ENCODE measurements at regions not wholly inside any gene's neighbourhood (a gene's known extent, or its start where the extent isn't known, plus 50 kb on each side); places are given as distances from the start of the nearest gene placed in this dataset.

DNA sequence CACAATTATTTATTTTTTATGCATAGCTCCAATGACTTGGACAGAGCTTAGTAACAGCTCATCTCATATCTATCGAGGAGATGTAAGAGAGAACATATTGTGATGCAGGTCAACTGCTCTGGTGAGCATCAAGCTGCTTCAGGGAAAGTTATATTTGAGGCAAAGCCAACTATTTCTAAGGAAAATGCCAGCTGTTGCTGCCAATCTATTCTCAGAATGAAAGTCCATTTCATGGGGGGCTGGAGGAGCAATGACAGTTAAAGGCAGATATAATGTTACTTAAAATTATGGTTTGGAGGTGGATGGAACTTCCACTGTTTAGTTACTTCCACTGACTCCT is 424.8 kb downstream of the KIF20B start:
- no peak for ATAC-seq
- in situ Hi-C loops (cut with MboI; ENCODE audit: low sequenced_read_pairs in 4 of 4): no loop called here

GRCh38 chr10:90130321-90131086 is 429.1 kb downstream of the KIF20B start:
- intact Hi-C loops (cut with DNase I; ENCODE audit: low total_unique reads): no loop called here
- Histone ChIP-seq H3K4me1 (no peaks in the 10 kb centered on the region), H3K27ac (no peak overlapping the region), H3K4me3 (no peak overlapping the region), H3K27me3 (no peaks in the 10 kb centered on the region), H3K9me3 (no peaks in the 10 kb centered on the region), H3K36me3 (no peaks in the 10 kb centered on the region)
- DNase-seq (no peak), ATAC-seq (no peak)
- TF ChIP-seq, protein P1, sequence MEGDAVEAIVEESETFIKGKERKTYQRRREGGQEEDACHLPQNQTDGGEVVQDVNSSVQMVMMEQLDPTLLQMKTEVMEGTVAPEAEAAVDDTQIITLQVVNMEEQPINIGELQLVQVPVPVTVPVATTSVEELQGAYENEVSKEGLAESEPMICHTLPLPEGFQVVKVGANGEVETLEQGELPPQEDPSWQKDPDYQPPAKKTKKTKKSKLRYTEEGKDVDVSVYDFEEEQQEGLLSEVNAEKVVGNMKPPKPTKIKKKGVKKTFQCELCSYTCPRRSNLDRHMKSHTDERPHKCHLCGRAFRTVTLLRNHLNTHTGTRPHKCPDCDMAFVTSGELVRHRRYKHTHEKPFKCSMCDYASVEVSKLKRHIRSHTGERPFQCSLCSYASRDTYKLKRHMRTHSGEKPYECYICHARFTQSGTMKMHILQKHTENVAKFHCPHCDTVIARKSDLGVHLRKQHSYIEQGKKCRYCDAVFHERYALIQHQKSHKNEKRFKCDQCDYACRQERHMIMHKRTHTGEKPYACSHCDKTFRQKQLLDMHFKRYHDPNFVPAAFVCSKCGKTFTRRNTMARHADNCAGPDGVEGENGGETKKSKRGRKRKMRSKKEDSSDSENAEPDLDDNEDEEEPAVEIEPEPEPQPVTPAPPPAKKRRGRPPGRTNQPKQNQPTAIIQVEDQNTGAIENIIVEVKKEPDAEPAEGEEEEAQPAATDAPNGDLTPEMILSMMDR (IDR thresholded peaks at IDR 0.05 in 4 of 5, conservative IDR thresholded peaks at IDR 0.05 in 1 of 5): no peak
- no peak for TF ChIP-seq POLR2A (IDR thresholded peaks at IDR 0.05)
- in situ Hi-C loops (cut with MboI; ENCODE audit: low sequenced_read_pairs in 4 of 4): no loop called here

More for the DNA sequence above, 424.8 kb downstream of the KIF20B start:
- Histone ChIP-seq H3K4me3 (no peak overlapping the region), H3K27me3 (no peaks in the 10 kb centered on the region), H3K4me1 (no peaks in the 10 kb centered on the region), H3K27ac (no peak overlapping the region), H3K9me3 (no peaks in the 10 kb centered on the region), H3K36me3 (no peaks in the 10 kb centered on the region)
- DNase-seq: no peak
- intact Hi-C loops (cut with DNase I; ENCODE audit: low total_unique reads): no loop called here
- TF ChIP-seq, protein P1 (IDR thresholded peaks at IDR 0.05 in 4 of 5, conservative IDR thresholded peaks at IDR 0.05 in 1 of 5): no peak
- no peak for TF ChIP-seq POLR2A (IDR thresholded peaks at IDR 0.05)

DNA sequence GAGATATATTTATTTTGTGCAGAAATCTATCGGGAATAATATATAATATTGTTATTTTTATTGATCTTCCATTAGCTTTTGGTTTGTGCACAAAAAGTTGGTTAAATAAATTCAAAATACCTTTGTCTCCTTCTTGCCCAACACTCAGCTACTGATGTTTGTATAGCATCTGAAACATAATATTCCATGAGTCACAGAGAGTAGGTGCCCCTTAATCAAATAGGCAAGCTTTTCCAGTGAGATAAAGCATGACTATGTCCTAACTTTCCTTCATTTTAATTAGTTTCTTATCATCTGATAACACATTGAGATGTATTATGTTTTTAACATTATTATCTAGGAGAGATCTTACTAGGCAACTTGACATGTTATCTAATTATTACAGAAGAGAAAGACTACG is 432.2 kb downstream of the KIF20B start:
- DNase-seq (no peak), ATAC-seq (no peak)
- Histone ChIP-seq H3K27ac (no peak overlapping the region), H3K4me3 (no peak overlapping the region), H3K27me3 (no peaks in the 10 kb centered on the region), H3K36me3 (no peaks in the 10 kb centered on the region), H3K9me3 (peaks cover 0 to 18% (median 0%) of the 10 kb centered on the region in 3 donors), H3K4me1 (no peaks in the 10 kb centered on the region)
- intact Hi-C loops (cut with DNase I; ENCODE audit: low total_unique reads) (no loop called here), in situ Hi-C loops (cut with MboI; ENCODE audit: low sequenced_read_pairs in 4 of 4) (no loop called here)
- no peak for TF ChIP-seq POLR2A (IDR thresholded peaks at IDR 0.05)
- TF ChIP-seq, protein P1 (IDR thresholded peaks at IDR 0.05 in 4 of 5, conservative IDR thresholded peaks at IDR 0.05 in 1 of 5): no peak

- peaks cover 0 to 18% (median 0%) of the 10 kb centered on the region in 3 donors for H3K9me3 ChIP-seq
- in situ Hi-C loops (cut with MboI; ENCODE audit: low sequenced_read_pairs in 4 of 4): no loop called here
Observed at GRCh38 chr10:90136731-90137316, 435.4 kb downstream of the KIF20B start.

More at GRCh38 chr10:90136731-90137316, 435.4 kb downstream of the KIF20B start:
- intact Hi-C loops (cut with DNase I; ENCODE audit: low total_unique reads): no loop called here
- ATAC-seq (no peak), DNase-seq (no peak)
- Histone ChIP-seq H3K27me3 (no peaks in the 10 kb centered on the region), H3K4me1 (no peaks in the 10 kb centered on the region), H3K4me3 (no peak overlapping the region), H3K36me3 (no peaks in the 10 kb centered on the region), H3K27ac (no peak overlapping the region)
- TF ChIP-seq, protein P1 (IDR thresholded peaks at IDR 0.05 in 4 of 5, conservative IDR thresholded peaks at IDR 0.05 in 1 of 5): no peak
- no peak for TF ChIP-seq POLR2A (IDR thresholded peaks at IDR 0.05)

All from gastrocnemius medialis (tissue), 4 donors.